ES-I3 (cell line): ENCODE measurements at regions not wholly inside any gene's neighbourhood (a gene's known extent, or its start where the extent isn't known, plus 50 kb on each side); places are given as distances from the start of the nearest gene placed in this dataset.

Experiments used
- H3K36me3 ChIP-seq: 2 replicates; pipeline ENCODE4 v1.6.1; 2013; ENCODE audit warnings: mild to moderate bottlenecking, low read length, control low read depth, moderate library complexity; ENCODE audit not compliant: insufficient read depth
- H3K4me1 ChIP-seq: 2 replicates; pipeline ENCODE4 v1.6.1; 2013; ENCODE audit warnings: mild to moderate bottlenecking, control low read depth, low read length; ENCODE audit not compliant: insufficient read depth
- H3K9ac ChIP-seq: 2 replicates; pipeline ENCODE4 v1.6.1; 2013; ENCODE audit warnings: low read depth, mild to moderate bottlenecking, low read length, moderate library complexity
- H3K9me3 ChIP-seq: 2 replicates; pipeline ENCODE4 v1.6.1; 2013; ENCODE audit warnings: mild to moderate bottlenecking, low read length, moderate library complexity; ENCODE audit not compliant: control insufficient read depth, insufficient read depth

DNA sequence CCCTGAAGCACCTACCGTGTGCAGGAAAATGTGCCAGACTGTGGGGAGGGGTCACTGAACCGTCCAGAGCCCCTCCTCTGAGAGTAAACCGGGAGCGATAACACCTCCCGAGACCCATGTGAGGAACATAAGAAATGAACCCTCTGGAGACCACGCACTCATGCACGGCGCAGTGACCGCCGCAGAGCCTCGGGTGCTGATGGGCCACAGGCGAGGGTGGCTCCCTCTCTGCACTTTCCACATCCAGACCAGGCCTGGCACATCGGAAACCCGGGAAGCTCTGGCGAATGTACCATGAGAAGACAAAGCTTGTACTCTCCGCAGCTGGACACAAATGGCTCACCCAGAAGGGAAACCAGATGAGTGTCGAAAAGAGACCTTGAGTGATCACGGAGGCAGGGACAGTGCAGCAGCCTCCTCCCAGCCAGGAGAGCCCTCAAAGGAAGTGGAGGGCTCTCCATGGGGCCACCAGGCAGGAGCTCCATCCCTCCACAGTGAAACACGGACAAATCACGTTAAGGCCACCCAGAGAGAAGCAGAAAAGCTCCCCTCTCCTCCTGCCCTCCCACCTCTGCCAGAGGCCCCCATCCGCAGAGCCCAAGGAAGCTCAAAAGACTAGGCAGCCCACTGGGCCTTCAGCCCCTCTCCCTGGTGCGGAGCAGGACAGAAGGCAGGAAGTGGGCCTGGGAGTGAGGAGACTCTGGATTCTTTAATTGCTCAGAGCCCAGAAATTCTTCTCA lies 178.1 kb upstream of the PPP2R2D start:
- Histone ChIP-seq H3K9ac (no peak overlapping the region), H3K9me3 (no peaks in the 10 kb centered on the region), H3K4me1 (peaks cover 11% of the 10 kb centered on the region; the same call in 1 of the 2 replicates), H3K36me3 (no peaks in the 10 kb centered on the region)

GRCh38 chr10:131723297-131724168 lies 177.3 kb upstream of the PPP2R2D start:
- Histone ChIP-seq H3K36me3 (no peaks in the 10 kb centered on the region), H3K4me1 (peaks cover 11% of the 10 kb centered on the region; the same call in 1 of the 2 replicates), H3K9ac (no peak overlapping the region), H3K9me3 (no peaks in the 10 kb centered on the region)

DNA sequence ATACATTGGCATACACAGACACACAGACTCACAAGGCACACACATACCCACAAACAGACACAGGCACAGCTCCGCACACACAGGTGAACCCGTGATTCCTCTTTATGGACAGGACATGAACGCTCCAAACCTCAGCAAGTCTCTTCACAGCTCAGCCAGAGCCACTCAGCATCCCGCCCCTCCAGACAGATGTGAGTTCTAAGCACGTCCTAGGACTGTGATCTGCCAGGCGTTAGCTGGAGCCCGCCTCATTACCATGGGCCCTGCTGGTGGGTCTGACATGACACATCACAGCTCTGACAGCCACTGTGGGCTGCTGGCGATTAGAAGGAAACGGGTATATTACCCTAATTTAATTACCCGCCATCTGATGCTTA lies 176.7 kb upstream of the PPP2R2D start:
- Histone ChIP-seq H3K9me3 (no peaks in the 10 kb centered on the region), H3K4me1 (peaks cover 14% of the 10 kb centered on the region; the same call in 1 of the 2 replicates), H3K36me3 (no peaks in the 10 kb centered on the region), H3K9ac (no peak overlapping the region)

GRCh38 chr10:131724891-131725580 lies 175.8 kb upstream of the PPP2R2D start:
- H3K36me3 ChIP-seq: no peaks in the 10 kb centered on the region
- H3K9ac ChIP-seq: no peak overlapping the region
- H3K9me3 ChIP-seq: no peaks in the 10 kb centered on the region
- peaks cover 21% of the 10 kb centered on the region for H3K4me1 ChIP-seq

- Histone ChIP-seq H3K9me3 (no peaks in the 10 kb centered on the region), H3K36me3 (no peaks in the 10 kb centered on the region), H3K9ac (no peak overlapping the region), H3K4me1 (peaks cover 21% of the 10 kb centered on the region)
Observed at GRCh38 chr10:131725581-131726069, 175.2 kb upstream of the PPP2R2D start.

DNA sequence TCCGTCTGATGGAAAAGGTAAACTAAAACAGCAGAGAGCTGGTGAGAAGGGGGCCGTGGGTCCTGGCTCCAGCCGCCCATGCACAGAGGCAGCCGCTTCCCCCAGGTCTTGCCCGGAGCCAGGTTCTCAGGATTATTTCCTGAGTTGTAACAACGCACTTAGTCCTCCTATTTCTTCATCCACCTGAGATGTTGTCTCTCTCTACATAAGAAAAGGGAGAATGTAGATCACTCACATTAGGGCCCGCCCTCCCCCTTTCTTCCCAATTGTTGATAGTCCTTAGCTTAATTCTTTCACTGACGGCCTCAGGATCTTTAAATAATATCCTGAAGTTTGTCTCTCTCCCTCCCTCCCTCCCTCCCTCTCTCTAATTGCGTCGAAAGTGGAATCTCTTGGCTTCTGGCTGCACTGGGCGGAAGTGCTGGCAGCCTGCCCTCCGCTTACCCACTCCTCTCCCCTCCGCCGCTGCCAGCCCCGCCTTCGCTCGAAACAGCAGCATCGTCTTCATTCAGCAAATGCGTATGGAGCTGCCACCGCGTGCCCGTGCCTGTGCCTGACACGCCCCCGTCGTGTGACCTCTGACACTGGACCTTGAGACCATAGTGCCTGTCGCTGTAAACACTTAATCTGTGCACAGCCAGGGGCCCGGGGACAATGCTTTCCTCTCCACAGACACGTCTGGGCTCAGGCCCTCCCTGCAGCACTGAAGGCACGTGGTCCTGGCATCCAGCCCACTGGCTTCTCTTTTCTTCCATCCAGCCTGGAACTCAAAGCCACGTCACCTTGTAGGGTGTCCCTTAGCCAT lies 174.5 kb upstream of the PPP2R2D start:
- H3K4me1 ChIP-seq: peaks cover 21% of the 10 kb centered on the region
- H3K9ac ChIP-seq: no peak overlapping the region
- H3K36me3 ChIP-seq: no peaks in the 10 kb centered on the region
- no peaks in the 10 kb centered on the region for H3K9me3 ChIP-seq

GRCh38 chr10:131726967-131727366 lies 173.8 kb upstream of the PPP2R2D start:
- Histone ChIP-seq H3K9me3 (no peaks in the 10 kb centered on the region), H3K9ac (no peak overlapping the region)

DNA sequence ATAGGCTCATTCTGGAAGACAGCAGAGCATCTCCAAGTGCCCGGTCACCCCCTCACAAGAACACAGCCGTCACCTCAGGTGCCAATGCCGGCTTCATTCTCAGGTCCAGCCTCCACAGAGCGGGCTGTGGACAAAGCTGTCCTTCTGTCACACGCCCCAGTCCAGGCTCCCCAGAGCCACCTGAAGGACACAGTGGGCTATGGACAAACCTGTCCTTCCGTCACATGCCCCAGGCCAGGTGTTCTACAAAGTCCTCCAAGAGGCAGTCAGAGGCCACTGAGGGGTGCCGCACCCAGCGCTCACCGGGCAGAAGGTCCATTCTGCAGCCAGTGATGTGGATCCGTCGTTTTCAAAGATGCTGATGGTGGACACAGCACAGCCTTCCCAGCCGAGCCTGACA lies 173.2 kb upstream of the PPP2R2D start:
- no peak overlapping the region for H3K9ac ChIP-seq
- H3K4me1 ChIP-seq: peaks cover 21% of the 10 kb centered on the region
- H3K36me3 ChIP-seq: no peaks in the 10 kb centered on the region
- no peaks in the 10 kb centered on the region for H3K9me3 ChIP-seq

More at GRCh38 chr10:131726967-131727366, 173.8 kb upstream of the PPP2R2D start:
- Histone ChIP-seq H3K36me3 (no peaks in the 10 kb centered on the region), H3K4me1 (peaks cover 21% of the 10 kb centered on the region)

DNA sequence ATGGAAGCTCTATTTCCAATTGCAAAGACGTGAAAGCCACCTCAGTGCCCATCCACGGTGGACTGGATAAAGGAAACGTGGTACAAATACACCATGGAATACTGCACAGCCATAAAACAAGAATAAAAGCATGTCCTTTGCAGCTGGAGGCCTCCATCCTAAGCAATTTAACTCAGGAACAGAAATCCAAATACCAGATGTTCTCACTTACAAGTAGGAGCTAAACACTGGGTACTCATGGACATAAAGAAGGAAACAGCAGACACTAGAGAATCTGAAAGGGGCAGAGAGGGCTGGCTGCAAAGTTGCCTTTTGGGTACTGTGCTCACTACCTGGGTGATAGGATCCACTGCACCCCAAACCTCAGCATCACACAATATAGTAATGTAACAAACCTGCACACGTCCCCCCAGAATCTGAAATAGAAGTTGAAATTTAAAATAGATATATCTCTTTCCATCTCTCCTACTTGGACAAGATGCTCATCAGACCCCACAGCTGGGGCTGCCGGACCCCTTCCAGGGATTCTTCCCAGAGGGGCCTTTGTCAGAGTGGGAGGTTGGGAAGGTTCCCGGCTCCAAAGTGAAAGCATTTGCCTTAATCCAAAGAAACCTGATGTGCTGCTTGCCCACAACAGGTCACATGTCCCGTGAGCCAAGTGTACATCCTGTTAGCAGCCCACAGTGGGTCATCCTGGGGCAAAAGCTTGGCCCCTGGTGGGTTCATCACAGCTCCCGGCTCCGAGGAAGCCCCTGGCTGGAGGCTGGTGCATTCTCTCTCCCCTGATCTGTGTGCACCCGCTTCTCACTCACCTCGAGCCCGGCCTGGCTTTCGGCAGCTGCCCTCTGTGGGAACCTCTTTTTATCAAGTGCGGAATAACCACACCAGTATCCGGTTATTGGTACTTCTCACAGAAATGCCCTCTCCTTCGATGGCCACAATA lies 172.3 kb upstream of the PPP2R2D start:
- H3K9ac ChIP-seq: no peak overlapping the region
- no peaks in the 10 kb centered on the region for H3K36me3 ChIP-seq
- H3K9me3 ChIP-seq: no peaks in the 10 kb centered on the region; the same call in 1 of the 2 replicates
- peaks cover 21% of the 10 kb centered on the region for H3K4me1 ChIP-seq

- Histone ChIP-seq H3K4me1 (peaks cover 21% of the 10 kb centered on the region), H3K36me3 (no peaks in the 10 kb centered on the region), H3K9ac (no peak overlapping the region), H3K9me3 (no peaks in the 10 kb centered on the region; the same call in 1 of the 2 replicates)
Observed at GRCh38 chr10:131729361-131729760, 171.4 kb upstream of the PPP2R2D start.

- Histone ChIP-seq H3K4me1 (peaks cover 21% of the 10 kb centered on the region), H3K36me3 (no peaks in the 10 kb centered on the region), H3K9ac (no peak overlapping the region), H3K9me3 (no peaks in the 10 kb centered on the region; the same call in 1 of the 2 replicates)
Observed at GRCh38 chr10:131729938-131730660, 170.7 kb upstream of the PPP2R2D start.

GRCh38 chr10:131730771-131731497 lies 169.9 kb upstream of the PPP2R2D start:
- Histone ChIP-seq H3K9ac (no peak overlapping the region), H3K4me1 (peaks cover 16% of the 10 kb centered on the region), H3K9me3 (no peaks in the 10 kb centered on the region; the same call in 1 of the 2 replicates), H3K36me3 (no peaks in the 10 kb centered on the region)
